Epithelial cell of esophagus (primary cell): ENCODE measurements at regions not wholly inside any gene's neighbourhood (a gene's known extent, or its start where the extent isn't known, plus 50 kb on each side); places are given as distances from the start of the nearest gene placed in this dataset.

Experiments
- DNase-seq: peaks from one replicate; pipeline ENCODE4 v3.0.0; 2010; ENCODE audit warnings: low read depth
- H3K4me3 ChIP-seq: 2 replicates; pipeline ENCODE4 v1.5.1; 2011; ENCODE audit warnings: mild to moderate bottlenecking, low read length, control low read depth
- CTCF ChIP-seq: IDR thresholded peaks from 2 replicates; pipeline ENCODE4 v1.5.1; 2011; ENCODE audit warnings: low read depth, mild to moderate bottlenecking, low read length, control low read depth, inconsistent platforms; ENCODE audit not compliant: insufficient read depth; ENCODE audit errors: missing control alignments

DNA sequence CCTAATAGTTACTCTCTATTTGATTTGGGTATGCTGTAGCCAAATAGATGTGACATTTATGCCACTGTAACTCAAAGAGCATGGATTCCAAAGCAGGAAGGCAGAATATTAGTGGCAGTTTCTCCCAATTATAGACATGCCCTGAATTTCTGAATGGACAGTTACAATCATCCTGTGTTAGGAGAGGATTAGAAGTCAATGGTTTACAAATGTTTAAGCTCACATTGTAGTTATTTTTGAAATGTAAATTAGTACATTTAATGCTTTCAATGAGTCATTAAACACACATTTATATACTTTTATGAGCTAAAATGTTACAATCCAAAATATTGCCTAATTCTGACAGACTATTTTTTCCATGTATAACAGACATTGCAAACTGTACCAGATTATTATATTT lies 62.3 kb upstream of the CDH18 start:
- no peak for DNase-seq
- H3K4me3 ChIP-seq, result no peak overlapping the region
- TF ChIP-seq CTCF, result no peak

- no peak for TF ChIP-seq CTCF
- H3K4me3 ChIP-seq, result no peak overlapping the region
- no peak for DNase-seq
Measured at GRCh38 chr5:20044460-20044859, 56.5 kb upstream of the CDH18 start.

DNA sequence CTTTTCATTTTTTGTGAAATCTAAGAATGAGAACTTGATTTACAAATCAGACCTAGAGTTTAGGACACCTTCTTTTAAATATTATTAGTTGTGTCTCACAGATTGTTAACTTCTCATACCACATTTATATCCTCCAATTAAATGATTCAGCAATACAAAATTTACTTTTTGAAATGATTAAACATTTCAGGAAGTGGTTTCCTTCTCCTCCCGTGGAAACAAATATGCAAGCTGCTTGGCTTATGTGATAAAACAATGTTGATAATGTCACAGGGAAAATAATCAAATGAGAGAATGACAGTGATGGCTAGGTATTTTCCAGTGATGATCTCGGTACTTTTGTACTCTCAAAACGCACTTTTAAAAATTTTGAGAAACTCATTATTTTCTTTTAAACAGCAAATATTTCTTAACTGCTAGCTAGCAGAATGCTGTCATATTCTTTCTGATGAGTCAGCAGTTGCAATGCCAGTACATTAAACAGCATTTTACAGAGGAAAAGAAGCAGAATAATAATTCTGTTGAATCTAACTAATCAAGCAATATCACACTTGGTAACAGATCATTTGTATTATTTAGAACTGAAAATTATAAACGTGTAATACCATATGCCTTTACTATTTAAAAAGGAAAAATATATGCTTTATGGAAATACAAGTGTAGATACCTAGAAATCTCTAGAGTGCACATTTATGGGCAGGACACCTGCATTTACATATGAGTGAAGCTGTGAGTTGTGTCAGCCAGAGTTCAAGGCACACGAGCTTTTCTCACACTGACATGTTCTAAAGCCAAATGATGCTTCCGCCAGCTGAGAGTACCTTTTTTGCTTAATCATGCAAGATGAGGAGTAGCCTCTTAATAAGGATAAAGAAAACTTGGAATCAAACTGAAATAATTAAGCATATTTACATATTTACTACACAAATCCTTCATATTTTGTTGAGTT lies 53.6 kb upstream of the CDH18 start:
- H3K4me3 ChIP-seq, result no peak overlapping the region
- TF ChIP-seq CTCF, result no peak
- DNase-seq, result peak; percentile 6

- TF ChIP-seq CTCF, result no peak
- H3K4me3 ChIP-seq, result no peak overlapping the region
- no peak for DNase-seq
Measured at GRCh38 chr5:20040901-20041300, 52.9 kb upstream of the CDH18 start.
